G401.6 (cell line): ENCODE measurements at regions not wholly inside any gene's neighbourhood (a gene's known extent, or its start where the extent isn't known, plus 50 kb on each side); places are given as distances from the start of the nearest gene placed in this dataset.

Experiments used
- FAIRE-seq: peaks from 2 replicates; lab custom pipeline; 2012; peaks lifted over from hg19 to GRCh38; lab: Jason Lieb, UNC

DNA sequence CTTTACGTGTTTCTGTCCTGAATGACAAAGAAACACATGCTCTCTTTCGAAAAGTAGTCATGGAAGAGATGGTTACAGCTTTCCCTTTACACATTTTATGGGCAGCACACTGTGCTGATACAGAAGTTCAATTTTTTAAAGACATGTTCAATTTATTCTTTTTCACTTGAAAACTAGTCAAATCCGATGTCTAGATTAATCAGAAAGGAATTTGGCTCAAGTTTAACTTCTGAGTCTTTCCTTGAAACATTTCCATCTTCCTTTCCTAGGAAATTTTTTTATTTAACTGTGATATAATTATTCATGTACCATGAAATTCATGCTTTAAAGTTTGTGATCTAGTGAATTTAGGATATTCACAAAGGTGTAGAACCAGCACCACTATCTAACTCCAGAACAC is 360.1 kb downstream of the TNS3 start:
- FAIRE-seq: no peak

DNA sequence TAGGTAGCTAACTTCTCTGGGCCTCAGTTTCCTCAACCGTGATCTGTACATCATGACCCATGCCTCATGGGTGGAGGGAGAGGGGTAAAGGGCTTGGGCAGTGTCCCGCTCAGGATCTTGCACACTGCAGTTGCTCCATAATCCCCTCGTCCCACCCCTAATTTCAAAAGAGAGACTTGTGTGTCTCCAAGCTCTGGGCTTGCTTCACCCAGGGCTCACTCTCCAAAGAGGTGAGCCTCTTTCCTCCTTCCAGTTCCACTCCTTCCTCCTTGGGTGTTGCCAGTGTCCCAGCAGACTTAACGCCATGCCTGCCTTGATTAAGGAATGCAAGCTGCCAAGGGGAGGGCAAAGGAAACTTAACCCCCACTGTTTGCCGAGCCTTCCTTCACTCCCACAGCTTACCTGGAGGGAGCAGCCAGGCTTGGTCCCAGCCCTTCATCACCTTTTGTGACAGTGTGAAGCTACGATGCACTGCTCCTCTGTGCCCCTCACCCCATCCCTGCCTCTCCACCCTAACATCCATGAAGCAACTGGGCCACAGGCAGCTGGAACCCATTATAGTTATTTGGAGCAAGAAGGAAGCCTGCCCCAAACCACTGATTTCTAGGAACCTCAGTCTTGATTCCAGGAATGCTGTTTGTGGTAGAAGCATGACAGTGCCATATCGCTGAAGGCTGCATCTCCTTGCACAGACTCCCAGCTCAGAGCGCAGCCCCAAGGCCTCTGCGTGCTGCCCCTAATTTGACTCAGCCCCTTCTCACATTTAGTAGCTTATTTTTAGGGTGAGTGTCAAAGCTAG is 363.3 kb downstream of the TNS3 start:
- no peak for FAIRE-seq

DNA sequence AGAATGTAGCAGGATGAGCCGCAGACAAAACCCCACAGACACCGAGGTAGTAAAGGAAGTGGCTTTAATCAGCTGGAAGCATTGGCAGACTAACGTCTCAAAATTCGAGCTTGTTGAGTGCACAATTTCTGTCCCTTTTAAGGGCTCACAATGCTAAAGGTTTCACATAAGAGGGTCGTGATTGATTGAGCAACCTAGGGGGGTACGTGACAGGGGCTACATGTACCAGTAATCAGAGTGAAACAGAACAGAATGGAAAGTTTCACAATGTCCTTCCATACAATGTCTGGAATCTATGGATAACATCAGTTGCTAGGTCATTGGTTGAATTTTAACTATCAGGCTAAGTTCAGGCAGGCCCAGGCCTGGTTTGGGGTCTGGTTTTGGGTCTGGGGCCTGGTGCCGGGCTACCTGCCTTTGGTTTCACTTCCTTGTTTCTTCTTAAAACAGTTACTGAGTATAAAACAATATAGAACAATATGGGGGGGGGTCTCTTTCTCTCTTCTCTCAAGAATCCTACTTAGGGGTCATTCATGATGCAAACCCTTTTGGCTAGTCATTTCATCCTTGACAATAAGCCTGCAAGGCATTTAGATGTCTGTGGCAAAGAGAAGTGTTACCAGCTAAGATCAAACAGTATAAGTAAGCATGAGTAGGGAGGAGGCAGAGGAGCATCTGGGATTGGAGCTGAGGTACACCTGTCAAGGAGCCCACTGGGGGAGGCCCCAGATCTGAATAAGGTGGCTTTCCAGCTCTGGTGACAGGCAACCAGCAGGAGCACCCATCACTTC is 364.1 kb downstream of the TNS3 start:
- no peak for FAIRE-seq

DNA sequence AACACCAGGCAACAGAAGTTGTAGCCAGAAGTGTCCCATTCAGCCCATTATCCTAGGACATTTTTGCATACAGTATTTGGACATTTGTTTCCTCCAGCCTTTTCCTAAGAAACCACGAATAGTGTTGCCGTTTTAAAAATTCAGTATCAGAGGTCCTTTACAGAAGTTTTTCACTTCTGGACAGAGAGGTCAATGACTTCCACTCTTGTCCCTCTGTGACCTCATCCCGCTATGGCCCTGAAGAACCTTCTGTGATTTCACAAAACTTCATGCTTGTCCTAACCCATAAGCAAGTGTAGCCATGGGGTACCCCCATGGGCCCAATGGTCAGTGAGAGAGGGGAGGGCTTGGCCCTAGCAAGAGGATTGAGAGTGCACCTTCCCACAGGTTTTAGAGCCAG is 364.8 kb downstream of the TNS3 start:
- no peak for FAIRE-seq

DNA sequence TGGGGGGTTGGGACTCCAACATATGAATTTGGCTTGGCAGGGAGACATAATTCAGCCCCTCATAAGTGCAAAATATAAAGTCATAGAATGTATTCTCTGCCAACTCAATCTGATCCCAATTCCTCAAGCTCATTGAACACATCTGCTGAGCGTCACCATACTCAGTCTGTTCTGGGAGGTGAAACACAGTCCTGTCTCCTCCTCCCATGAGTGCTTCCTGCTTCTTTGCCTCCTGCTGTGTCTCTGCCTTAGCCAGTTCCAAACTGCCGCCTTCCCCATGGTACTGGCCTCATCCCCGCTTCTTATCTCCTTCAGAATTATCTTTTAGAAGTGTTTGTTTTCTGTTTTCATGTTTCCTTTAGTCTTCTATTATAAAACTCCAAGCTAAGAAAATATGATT is 365.5 kb downstream of the TNS3 start:
- FAIRE-seq: no peak

DNA sequence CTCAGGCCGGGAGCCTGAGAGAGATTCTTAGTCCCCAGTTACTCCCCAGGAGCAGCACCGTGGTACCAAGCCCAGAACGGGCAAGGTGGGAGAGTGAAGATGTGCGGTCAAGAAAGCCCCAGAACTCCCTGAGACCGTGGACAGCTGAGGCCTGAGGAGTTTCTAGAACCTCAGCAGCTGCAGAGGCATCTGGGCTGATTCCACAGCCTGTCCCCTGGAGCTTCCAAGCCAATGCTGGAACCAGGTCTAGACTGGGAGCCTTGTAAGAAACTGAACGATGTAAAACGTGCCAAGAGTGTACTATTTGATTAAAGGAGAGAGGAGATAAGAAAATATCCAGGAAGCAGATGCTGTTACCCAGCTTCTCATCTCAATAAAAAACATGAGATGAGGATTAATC is 366.3 kb downstream of the TNS3 start:
- FAIRE-seq: no peak

DNA sequence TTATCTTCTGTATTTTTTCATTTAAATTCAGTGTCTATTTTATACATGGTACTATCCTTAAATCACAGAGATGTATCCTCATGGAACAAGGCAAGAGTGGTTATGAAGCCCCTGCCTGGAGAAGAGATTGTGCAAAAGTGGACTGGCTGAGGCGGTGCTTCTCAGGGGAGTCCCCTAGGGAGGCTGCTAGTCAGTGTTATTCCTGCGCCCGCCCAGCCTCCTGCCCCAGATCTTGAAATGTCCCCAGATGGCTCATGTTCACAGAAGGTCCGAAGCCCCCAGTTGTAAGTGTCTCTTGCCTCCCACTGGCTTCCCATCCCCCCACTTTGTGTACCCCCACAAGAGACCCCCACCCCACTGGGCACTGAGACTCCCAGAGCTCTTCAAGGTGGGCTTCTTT is 366.9 kb downstream of the TNS3 start:
- FAIRE-seq: no peak

DNA sequence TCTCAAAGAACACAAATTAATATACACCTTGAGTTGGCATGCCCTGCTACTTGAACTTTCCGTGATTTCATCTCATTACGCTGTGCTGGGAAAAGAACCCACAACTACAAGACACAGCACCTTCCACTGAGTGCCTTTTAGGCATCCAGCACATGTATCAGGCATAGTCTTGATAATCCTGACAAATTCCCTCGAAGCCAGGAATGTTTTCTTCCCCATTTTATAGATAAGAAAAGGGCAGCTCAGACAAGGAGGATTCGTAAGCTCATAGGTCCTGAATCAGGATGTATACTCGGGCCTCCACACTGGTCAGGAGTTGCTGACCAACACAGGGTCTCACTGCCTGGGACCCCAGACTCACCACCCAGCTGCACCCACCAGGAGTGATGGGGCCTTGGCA is 368.6 kb downstream of the TNS3 start:
- no peak for FAIRE-seq

DNA sequence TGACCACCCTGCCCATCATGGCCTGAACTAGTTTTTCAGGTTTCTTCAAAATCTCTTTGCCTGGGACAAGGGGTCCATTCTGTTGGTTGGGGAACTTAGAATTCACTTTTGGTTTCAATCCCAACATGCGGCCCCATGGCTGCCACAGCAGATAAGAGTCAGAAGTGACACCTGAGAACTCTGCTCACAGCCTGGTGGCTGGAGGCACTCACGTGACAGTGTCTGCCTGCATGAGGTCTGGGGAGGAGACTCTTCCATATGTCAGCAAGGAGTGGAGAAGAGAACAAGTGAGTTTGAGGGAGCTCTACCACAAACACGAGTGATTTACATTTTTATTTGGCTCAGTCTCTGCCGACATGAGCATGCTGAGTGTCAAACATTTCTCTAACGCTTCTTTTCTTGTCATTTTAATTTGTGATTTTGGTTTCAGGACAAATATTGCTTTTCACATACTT is 370.4 kb downstream of the TNS3 start:
- no peak for FAIRE-seq

DNA sequence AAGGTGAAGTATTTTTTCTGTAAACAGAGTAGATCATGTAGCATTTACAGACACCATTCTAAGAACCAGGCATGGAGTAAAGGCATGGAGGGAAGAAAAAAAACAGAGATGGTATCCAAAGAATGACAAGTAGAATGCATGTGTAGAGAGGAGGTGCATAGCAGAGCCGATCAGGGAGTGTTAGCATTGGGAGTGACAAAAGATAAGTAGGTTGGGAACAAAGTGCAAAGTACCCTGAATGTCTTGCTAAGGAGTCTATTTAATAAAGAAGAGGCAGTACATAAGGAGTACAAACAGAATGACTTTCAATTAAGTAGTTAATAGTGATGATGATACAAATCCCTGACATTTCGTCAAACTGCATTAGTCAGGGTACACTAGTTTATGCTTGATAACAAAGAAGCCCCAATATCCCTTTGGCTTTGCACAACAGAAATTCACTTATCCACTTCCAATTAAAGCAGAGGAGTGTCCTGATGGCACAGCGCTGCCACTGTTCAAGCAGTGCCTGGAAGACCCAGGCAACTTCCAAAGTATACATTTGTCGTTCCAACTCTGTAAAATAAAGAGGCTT is 371.5 kb downstream of the TNS3 start:
- no peak for FAIRE-seq

DNA sequence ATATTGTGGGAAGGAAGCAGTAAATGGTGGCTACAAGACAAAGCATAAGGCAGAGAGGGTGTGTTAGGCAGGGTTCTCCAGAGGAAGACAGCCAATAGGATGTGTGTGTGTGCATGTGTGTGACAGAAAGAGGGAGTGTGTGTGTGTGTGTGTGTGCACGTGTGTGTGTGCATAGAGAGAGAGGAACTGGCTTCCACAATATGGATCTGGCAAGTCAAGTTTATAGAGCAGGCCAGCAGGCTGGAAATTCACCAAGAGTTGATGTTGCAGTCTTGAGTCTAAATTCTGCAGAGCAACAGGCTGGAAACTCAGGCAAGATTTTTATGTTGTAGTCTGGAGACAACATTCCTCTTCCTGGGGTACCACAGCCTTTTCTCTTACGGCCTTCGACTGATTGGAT is 374.0 kb downstream of the TNS3 start:
- FAIRE-seq: no peak

DNA sequence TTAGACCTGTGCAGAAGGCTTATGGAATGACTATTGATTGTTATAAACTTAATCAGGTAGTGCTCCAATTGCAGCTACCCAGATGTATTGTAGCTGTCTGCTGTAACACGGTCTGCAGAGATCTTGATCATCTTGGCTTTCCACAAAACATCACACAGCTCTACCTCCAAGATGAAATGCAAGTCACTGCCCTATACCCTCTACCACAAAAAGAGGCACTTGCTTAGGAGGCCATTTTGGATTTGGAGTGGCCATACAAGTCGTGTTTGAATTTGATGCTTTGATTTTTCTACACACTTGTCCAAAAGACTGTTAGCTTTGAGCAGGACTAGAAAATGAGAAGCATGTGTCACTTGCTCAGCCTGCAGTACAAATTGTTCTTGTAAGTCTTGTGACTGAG is 377.2 kb downstream of the TNS3 start:
- no peak for FAIRE-seq

DNA sequence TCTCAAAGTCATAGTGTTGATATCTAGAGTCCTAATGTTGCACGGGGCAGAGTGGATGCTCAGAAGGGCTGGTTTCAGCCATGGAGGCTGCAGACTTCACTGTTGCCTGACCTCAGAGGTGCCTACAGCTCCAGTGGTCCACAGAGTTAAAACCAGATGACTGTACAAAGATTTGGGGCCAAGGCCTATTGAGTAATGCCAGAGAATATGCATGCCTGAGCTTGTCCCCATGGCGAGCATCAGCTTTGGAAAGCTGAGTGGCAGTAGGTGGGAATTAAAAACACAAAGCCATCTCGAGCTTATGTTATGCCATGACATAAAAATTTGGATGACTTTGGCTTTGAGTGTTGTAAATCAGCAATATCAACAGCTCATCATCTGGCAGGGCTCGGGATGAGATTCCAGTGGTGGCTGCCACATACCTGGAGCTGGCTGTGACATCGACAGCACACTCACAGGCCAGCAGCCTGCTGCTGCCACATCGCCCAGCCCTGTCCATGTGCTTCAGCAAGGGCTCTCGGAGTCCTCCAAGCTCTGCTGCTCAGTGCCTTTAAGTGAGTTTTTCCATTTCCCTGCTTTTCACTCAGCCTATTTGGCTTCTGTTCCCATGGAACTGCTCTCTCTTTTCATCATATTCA is 379.6 kb downstream of the TNS3 start:
- no peak for FAIRE-seq

DNA sequence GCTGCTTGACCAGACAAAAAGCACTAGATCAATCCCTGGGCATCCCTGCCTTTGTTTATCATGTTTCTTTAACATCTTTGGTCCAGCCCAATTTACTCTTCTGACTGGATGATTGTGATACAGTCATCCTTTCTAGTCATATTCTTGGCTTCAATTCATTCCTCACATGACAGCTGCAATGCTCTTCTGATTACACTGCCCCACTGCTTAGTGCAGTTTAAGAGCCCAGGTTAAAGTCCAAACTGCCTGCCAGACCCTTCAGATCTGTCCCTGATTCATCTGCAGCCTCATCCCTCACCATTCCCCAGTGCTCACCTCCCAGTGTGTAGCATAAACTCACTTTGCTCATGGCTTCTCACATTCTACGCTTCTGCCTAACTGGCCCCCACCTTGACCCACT is 383.8 kb downstream of the TNS3 start:
- no peak for FAIRE-seq

DNA sequence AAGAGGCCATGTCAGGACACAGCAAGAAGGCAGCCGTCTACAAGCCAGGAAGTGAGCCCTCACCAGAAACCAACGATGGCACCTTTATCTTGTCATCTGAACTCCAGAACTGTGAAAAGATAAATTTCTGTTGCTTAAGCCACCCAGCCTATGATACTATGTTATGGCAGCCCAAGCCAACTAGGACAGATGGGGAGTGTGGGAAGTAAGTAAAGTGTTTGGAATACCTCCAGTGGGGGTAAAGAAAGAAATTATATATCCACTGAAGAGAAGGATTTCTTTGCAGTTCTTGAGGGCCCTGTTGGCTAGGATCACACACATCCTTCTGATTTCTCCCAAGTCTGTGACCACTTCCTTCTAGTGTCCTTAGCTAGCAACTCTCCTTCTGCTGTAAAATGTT is 384.4 kb downstream of the TNS3 start:
- FAIRE-seq: no peak

DNA sequence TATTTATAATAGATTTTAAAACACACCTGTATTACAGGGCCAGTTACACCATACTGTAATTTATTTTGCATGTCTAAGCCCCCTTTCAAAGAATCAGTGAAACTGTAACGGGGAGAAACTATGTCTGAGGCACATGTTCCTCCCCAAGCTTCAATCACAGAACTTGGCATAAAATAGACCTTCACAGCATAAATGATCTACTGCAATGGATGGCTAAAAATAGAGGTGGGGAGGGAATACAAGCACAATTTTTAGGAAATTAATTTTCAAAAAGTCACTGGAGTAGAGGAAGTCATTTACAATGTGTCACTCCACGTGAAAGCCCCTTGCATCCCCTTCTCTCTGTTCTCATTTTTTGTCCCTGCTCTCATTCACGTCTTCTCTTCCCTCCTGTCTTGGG is 385.2 kb downstream of the TNS3 start:
- FAIRE-seq: no peak

DNA sequence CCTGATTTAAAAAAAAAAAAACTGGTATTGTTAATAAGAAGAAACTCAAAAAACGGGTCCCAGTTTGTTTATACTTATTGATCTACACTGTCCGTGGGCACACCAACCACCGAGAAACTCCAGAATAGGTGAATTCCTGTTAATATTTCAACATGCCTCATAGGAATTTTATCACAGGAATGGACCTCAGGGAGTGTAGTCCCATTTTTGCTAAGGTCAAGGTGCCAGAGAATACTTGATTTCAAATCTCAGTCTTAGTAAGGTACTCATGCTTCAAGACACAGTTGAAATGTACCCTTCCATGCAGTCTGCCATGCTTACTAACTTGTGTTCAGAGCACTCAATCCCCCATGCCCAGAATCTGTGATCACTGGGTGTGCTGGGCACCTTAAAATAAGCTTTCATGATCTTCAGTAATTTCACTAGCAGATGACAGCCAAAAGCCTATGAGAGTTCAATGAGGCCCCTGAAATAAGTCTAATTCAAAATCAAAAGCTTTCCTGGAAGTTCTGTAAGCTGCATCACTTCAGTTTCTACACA is 385.7 kb downstream of the TNS3 start:
- no peak for FAIRE-seq

DNA sequence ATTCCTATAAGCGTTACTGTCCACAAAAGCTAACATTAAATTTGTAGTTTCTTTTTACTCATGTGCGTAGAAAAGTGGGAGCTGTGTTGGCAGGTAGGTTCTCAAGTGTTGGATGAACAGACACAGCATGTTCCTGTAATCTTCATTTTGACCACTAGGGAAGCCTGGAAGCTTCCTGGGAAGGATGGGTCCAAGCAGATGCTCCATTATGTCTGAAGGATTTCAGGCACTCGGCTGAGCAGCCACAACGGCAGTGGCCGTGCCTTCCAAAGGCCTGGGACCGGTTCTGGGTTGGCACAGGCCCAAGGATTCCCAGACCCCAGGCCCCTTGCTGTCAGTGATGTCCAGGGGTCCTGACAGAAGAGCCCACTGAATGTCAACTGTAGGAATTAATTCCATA is 386.3 kb downstream of the TNS3 start:
- no peak for FAIRE-seq

DNA sequence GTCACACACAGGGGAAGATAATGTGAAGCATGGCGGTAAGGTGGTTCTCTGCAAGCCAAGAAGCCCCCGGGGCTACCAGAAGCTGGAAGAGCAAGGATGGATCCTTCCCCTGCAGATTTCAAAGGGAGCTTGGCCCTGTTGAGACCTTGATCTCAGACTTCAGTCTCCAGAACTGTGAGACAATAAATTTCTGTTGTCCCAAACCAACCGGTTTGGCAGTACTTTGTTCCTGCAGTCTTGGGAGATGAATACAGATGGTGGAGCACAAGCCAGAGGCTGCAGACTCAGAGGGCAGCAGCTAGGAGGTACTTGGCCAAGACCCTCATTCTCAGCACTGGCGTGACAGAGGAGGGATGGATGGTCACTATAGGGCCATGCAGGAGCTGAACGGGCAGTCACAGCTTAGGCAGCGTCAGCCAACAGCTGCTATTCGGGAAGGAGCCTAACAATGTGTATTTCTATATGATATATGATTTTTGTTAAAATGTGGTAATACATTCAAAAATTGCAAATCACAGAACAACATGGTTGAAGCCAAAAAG is 387.3 kb downstream of the TNS3 start:
- no peak for FAIRE-seq

DNA sequence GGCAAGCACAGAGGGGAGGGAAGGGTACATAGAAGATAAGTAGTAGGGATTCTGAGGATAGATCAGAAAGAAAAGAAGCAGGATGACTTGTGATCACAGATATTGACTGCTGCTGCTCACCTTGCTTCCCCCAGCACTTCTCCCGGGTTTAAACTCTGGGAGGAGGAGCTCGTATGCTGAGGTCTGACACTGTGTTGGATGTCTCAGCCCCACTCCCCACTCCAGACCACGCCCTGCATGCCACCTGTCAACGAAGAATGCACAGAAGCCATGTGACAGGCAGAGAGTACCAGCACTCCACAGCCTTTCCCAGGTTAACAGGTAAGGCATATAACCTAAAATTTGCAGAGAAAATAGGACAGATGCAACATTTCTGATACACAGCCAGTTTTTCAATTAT is 388.9 kb downstream of the TNS3 start:
- FAIRE-seq: no peak

DNA sequence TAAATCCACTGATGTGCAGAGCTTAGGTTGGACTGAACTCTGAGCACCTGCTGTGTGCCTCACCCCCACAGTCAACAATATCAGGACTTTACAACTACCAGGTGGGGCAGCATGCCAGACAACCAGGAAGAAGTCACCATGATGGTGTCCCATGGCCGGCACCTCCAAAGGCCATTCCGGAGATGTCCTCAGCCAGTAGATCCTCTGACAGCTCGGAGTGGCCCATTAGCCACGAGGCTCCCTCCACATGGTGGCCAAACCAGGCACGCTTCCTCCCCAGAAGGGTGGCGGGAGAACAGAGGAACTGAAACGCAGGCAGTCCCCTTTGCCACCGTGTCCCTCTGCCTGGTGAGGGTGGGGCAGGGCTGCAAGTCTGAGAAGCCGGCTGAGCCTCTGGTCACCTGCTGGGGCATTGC is 390.0 kb downstream of the TNS3 start:
- no peak for FAIRE-seq

DNA sequence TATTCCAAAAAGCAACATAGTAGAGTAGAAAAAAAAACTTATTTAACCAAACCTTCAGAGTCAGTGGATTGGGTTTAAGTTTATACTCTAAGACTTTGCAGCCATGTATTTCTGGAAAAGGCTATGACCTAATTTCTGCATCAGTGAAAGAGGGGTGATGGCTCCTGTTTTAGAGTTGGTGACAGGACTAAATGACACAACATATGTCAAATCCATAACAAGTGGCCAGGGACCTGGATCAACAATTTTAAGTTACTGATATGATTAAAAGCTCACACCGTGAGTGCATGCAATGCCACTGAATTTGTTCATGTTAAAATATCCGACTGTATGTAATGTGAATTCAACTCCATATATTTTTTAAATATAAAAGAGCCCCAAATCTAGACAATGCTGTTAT is 390.6 kb downstream of the TNS3 start:
- no peak for FAIRE-seq
